ENCODE measurements at regions not wholly inside any gene's neighbourhood (a gene's known extent, or its start where the extent isn't known, plus 50 kb on each side); places are given as distances from the start of the nearest gene placed in this dataset.

DNA sequence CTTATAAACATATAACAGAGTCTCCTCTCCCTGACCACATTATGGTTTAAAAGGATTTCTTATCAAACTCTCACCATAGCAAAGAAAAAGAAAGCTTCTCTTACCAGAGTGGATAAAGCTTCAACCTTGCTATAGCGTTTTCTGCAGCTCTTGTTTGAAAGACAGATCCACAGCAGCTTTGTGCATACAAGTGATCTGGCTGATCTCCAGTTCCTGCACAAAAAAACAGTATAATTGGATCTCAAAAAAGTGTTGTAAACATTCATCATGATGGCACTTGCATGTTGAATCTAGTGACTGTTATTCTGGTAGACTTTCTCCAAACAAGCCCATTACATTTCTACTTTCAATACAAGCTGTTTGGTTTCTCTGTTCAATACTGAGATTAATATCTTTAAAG, 178.9 kb upstream of the MGAT4C start:
- TF ChIP-seq, protein P1, sequence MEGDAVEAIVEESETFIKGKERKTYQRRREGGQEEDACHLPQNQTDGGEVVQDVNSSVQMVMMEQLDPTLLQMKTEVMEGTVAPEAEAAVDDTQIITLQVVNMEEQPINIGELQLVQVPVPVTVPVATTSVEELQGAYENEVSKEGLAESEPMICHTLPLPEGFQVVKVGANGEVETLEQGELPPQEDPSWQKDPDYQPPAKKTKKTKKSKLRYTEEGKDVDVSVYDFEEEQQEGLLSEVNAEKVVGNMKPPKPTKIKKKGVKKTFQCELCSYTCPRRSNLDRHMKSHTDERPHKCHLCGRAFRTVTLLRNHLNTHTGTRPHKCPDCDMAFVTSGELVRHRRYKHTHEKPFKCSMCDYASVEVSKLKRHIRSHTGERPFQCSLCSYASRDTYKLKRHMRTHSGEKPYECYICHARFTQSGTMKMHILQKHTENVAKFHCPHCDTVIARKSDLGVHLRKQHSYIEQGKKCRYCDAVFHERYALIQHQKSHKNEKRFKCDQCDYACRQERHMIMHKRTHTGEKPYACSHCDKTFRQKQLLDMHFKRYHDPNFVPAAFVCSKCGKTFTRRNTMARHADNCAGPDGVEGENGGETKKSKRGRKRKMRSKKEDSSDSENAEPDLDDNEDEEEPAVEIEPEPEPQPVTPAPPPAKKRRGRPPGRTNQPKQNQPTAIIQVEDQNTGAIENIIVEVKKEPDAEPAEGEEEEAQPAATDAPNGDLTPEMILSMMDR (IDR thresholded peaks at IDR 0.05; ENCODE audit: insufficient read depth, low read depth, low read length, missing control alignments): no peak
- no peak for DNase-seq (ENCODE audit: low read depth)
- no peak overlapping the region for H3K4me3 ChIP-seq (ENCODE audit: low read depth, low read length)

- no peak overlapping the region for H3K4me3 ChIP-seq (ENCODE audit: low read depth, low read length)
- TF ChIP-seq, protein P1 (IDR thresholded peaks at IDR 0.05; ENCODE audit: insufficient read depth, low read depth, low read length, missing control alignments): no peak
- DNase-seq (ENCODE audit: low read depth): no peak
Measured at GRCh38 chr12:86429824-86430223, 173.6 kb upstream of the MGAT4C start.

- TF ChIP-seq, protein P1 (IDR thresholded peaks at IDR 0.05; ENCODE audit: insufficient read depth, low read depth, low read length, missing control alignments): no peak
- DNase-seq (ENCODE audit: low read depth): no peak
- no peak overlapping the region for H3K4me3 ChIP-seq (ENCODE audit: low read depth, low read length)
Measured at GRCh38 chr12:86421333-86421732, 165.1 kb upstream of the MGAT4C start.

DNA sequence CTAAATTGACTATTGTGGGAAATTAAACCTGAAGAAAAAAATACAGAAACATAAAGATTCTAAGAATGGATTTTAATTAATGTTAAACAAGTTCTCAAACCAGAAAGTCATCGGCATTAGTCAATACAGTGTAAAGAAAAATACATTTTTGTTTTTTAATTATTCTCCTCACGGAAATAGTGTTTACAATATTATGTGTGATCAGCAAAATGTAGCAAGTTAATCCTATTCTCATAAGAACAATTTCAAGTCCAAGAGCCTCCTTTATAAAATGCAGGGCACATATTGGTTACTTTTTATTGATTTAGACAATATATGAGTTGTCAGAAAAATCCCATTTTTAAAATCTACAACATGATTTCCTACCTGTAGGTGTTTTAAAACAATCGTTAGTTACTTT, 158.0 kb upstream of the MGAT4C start:
- TF ChIP-seq, protein P1 (IDR thresholded peaks at IDR 0.05; ENCODE audit: insufficient read depth, low read depth, low read length, missing control alignments): no peak
- H3K4me3 ChIP-seq (ENCODE audit: low read depth, low read length): no peak overlapping the region
- no peak for DNase-seq (ENCODE audit: low read depth)

- TF ChIP-seq, protein P1 (IDR thresholded peaks at IDR 0.05; ENCODE audit: insufficient read depth, low read depth, low read length, missing control alignments): no peak
- no peak overlapping the region for H3K4me3 ChIP-seq (ENCODE audit: low read depth, low read length)
- DNase-seq (ENCODE audit: low read depth): no peak
Measured at GRCh38 chr12:86411710-86412109, 155.5 kb upstream of the MGAT4C start.

- no peak overlapping the region for H3K4me3 ChIP-seq (ENCODE audit: low read depth, low read length)
- TF ChIP-seq, protein P1 (IDR thresholded peaks at IDR 0.05; ENCODE audit: insufficient read depth, low read depth, low read length, missing control alignments): no peak
- DNase-seq (ENCODE audit: low read depth): no peak
Measured at GRCh38 chr12:86407620-86408208, 151.5 kb upstream of the MGAT4C start.

DNA sequence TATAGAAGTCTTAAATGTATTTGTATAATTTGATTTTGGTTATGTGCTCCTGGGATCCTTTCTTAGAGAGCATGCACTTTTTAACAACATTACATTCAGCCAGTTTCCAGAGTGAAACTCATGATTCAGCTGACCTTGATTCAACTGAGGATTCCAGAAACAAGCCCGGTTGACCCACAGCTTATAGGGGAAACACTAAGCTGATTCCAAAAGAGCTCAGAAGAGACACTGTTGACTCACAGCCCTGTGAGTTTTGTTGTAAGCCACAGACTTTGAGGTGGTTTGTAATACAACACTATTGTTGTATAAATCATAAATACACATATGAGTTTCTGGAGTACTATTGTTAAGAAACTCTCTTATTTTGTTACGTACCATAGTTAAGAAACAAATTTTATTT, 133.8 kb upstream of the MGAT4C start:
- no peak for DNase-seq (ENCODE audit: low read depth)
- H3K4me3 ChIP-seq (ENCODE audit: low read depth, low read length): no peak overlapping the region
- TF ChIP-seq, protein P1 (IDR thresholded peaks at IDR 0.05; ENCODE audit: insufficient read depth, low read depth, low read length, missing control alignments): no peak

Measured in GM12865 (cell line).